Liver (tissue), 8 donors: ENCODE measurements at regions not wholly inside any gene's neighbourhood (a gene's known extent, or its start where the extent isn't known, plus 50 kb on each side); places are given as distances from the start of the nearest gene placed in this dataset.

ENCODE experiments used
- DNase-seq: peaks from one replicate; pipeline ENCODE4 v3.0.0-alpha.2; 2017; ENCODE audit warnings: low spot score
- H3K27ac ChIP-seq, 2 donors: one replicate each; pipeline ENCODE4 v1.7.0; 2013; ENCODE audit warnings: inconsistent platforms in 2 of 2, low read length in 2 of 2, control low read depth in 1 of 2, low read depth in 1 of 2, mild to moderate bottlenecking in 1 of 2
- H3K27me3 ChIP-seq, 4 donors: one replicate each; pipeline versions ENCODE4 v1.6.1 to v1.7.0; 2013; ENCODE audit warnings: low read length in 3 of 4, inconsistent platforms in 1 of 4, mild to moderate bottlenecking in 1 of 4, moderate library complexity in 1 of 4; ENCODE audit not compliant: control insufficient read depth in 4 of 4, insufficient read depth in 4 of 4
- H3K36me3 ChIP-seq, 4 donors: one replicate each; pipeline versions ENCODE4 v1.6.1 to v1.7.0; 2013; ENCODE audit warnings: low read length in 3 of 4, mild to moderate bottlenecking in 3 of 4, low read depth in 1 of 4, moderate library complexity in 1 of 4; ENCODE audit not compliant: control insufficient read depth in 4 of 4, insufficient read depth in 3 of 4
- H3K4me1 ChIP-seq, 4 donors: one replicate each; pipeline versions ENCODE4 v1.6.1 to v1.7.0; 2013; ENCODE audit warnings: low read length in 3 of 4, mild to moderate bottlenecking in 3 of 4, moderate library complexity in 1 of 4; ENCODE audit not compliant: control insufficient read depth in 4 of 4, insufficient read depth in 4 of 4
- H3K4me3 ChIP-seq, 3 donors: one replicate each; pipeline versions ENCODE4 v1.6.1 to v1.7.0; 2013; ENCODE audit warnings: low read length in 3 of 3, control low read depth in 1 of 3, low read depth in 1 of 3, mild to moderate bottlenecking in 1 of 3
- H3K9ac ChIP-seq, 2 donors: one replicate each; pipeline ENCODE4 v1.7.0; 2013; ENCODE audit warnings: low read length in 2 of 2, mild to moderate bottlenecking in 2 of 2, moderate library complexity in 2 of 2, control low read depth in 1 of 2, low read depth in 1 of 2
- H3K9me3 ChIP-seq, 4 donors: one replicate each; pipeline versions ENCODE4 v1.6.1 to v1.7.0; 2013; ENCODE audit warnings: low read length in 3 of 4; ENCODE audit not compliant: control insufficient read depth in 4 of 4
- EGR1 ChIP-seq, 2 donors: IDR thresholded peaks; 2 replicates each; pipeline ENCODE4 v1.6.1; 2016 to 2018; ENCODE audit warnings: antibody characterized with exemption in 2 of 2, low read depth in 2 of 2
- FOXA1 ChIP-seq: IDR thresholded peaks from 2 replicates; pipeline ENCODE4 v1.6.1; 2016; ENCODE audit warnings: antibody characterized with exemption
- FOXA2 ChIP-seq: IDR thresholded peaks from 2 replicates; pipeline ENCODE4 v1.6.1; 2016; ENCODE audit warnings: antibody characterized with exemption
- GABPA ChIP-seq, 2 donors: IDR thresholded peaks in 1 of 2; conservative IDR thresholded peaks in 1 of 2; 2 replicates each; pipeline ENCODE4 v1.6.1; 2016; ENCODE audit warnings: antibody characterized with exemption in 2 of 2, mild to moderate bottlenecking in 1 of 2, moderate library complexity in 1 of 2
- HNF4A ChIP-seq, 2 donors: conservative IDR thresholded peaks; 2 replicates each; pipeline ENCODE4 v1.6.1; 2016; ENCODE audit warnings: antibody characterized with exemption in 2 of 2, mild to moderate bottlenecking in 2 of 2
- HNF4G ChIP-seq: IDR thresholded peaks from 2 replicates; pipeline ENCODE4 v1.6.1; 2016; ENCODE audit warnings: antibody characterized with exemption
- JUND ChIP-seq, 2 donors: IDR thresholded peaks; 2 replicates each; pipeline ENCODE4 v1.6.1; 2016; ENCODE audit warnings: antibody characterized with exemption in 2 of 2
- NR2F2 ChIP-seq: IDR thresholded peaks from 2 replicates; pipeline ENCODE4 v1.6.1; 2016; ENCODE audit warnings: antibody characterized with exemption
- RAD21 ChIP-seq, 2 donors: IDR thresholded peaks; 2 replicates each; pipeline ENCODE4 v1.6.1; 2016; ENCODE audit warnings: antibody characterized with exemption in 2 of 2, mild to moderate bottlenecking in 2 of 2
- RXRA ChIP-seq, 2 donors: IDR thresholded peaks; 2 replicates each; pipeline ENCODE4 v1.6.1; 2017 to 2018; ENCODE audit warnings: antibody characterized with exemption in 2 of 2, mild to moderate bottlenecking in 1 of 2
- SP1 ChIP-seq: IDR thresholded peaks from 2 replicates; pipeline ENCODE4 v1.6.1; 2018; ENCODE audit warnings: antibody characterized with exemption, mild to moderate bottlenecking
- TAF1 ChIP-seq: conservative IDR thresholded peaks from 2 replicates; pipeline ENCODE4 v1.6.1; 2016; ENCODE audit warnings: antibody characterized with exemption, mild to moderate bottlenecking
- YY1 ChIP-seq: IDR thresholded peaks from 2 replicates; pipeline ENCODE4 v1.6.1; 2016; ENCODE audit warnings: antibody characterized with exemption, mild to moderate bottlenecking
- WGBS: extraction: QIAGEN DNeasy Blood & Tissue Kit; methylation state at CpG from one replicate; pipeline ENCODE4 v1.1.7; 2013; 5-methylcytosine and 5-hydroxymethylcytosine counted together
- TF ChIP-seq, protein P1 (sequence below): IDR thresholded peaks from 2 replicates; pipeline ENCODE4 v1.6.1; 2016; ENCODE audit warnings: antibody characterized with exemption
- TF ChIP-seq, protein P2 (sequence below): fragments of 150-350 bp; IDR thresholded peaks from 2 replicates; pipeline ENCODE4 v1.5.1; 2017; ENCODE audit warnings: improper control_type of control experiment, low read depth, low read length; ENCODE audit not compliant: missing input control
- TF ChIP-seq, protein P3 (sequence below): IDR thresholded peaks from 2 replicates; pipeline ENCODE4 v1.6.1; 2016; ENCODE audit warnings: antibody characterized with exemption
- TF ChIP-seq, protein P4 (sequence below): IDR thresholded peaks from 2 replicates; pipeline ENCODE4 v1.6.1; 2016; ENCODE audit warnings: antibody characterized with exemption
- TF ChIP-seq, protein P5 (sequence below): IDR thresholded peaks from 2 replicates; pipeline ENCODE4 v1.6.1; 2016; ENCODE audit warnings: antibody characterized with exemption, mild to moderate bottlenecking
- donor health status: healthy.
- donor health status: healthy.
- donor health status: healthy.
- donor health status: healthy.
- donor health status: healthy.

DNA sequence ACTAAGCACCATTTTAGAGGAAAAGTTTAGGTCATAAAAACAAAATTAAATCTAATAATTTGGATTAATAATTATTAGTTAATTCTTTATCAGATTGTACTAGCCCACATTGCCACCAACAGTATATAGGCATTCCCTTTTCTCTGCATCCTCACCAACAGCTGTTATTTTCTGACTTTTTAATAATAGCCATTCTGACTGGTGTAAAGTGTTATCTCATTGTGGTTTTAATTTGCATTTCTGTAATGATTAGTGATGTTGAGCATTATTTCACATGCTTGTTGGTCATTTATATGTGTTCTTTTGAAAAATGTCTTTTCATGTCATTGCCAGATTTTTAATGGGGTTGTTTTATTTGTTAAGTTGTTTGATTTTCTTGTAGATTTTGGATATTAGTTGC, 319.1 kb upstream of the SYNCRIP start:
- H3K27me3 ChIP-seq = no peaks in the 10 kb centered on the region
- H3K4me3 ChIP-seq = no peak overlapping the region
- no peaks in the 10 kb centered on the region for H3K9me3 ChIP-seq
- H3K4me1 ChIP-seq = peaks cover 0 to under 1% (median under 1%) of the 10 kb centered on the region in 4 donors
- H3K36me3 ChIP-seq = no peaks in the 10 kb centered on the region
- no peak overlapping the region for H3K9ac ChIP-seq
- H3K27ac ChIP-seq = no peak overlapping the region
- no peak for TF ChIP-seq NR2F2
- TF ChIP-seq JUND (IDR thresholded peaks at IDR 0.05) = no peak
- TF ChIP-seq TAF1 = no peak
- TF ChIP-seq, protein P1, sequence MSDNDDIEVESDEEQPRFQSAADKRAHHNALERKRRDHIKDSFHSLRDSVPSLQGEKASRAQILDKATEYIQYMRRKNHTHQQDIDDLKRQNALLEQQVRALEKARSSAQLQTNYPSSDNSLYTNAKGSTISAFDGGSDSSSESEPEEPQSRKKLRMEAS = no peak
- no peak for TF ChIP-seq HNF4A (conservative IDR thresholded peaks at IDR 0.05)
- no peak for TF ChIP-seq HNF4G
- TF ChIP-seq, protein P2, sequence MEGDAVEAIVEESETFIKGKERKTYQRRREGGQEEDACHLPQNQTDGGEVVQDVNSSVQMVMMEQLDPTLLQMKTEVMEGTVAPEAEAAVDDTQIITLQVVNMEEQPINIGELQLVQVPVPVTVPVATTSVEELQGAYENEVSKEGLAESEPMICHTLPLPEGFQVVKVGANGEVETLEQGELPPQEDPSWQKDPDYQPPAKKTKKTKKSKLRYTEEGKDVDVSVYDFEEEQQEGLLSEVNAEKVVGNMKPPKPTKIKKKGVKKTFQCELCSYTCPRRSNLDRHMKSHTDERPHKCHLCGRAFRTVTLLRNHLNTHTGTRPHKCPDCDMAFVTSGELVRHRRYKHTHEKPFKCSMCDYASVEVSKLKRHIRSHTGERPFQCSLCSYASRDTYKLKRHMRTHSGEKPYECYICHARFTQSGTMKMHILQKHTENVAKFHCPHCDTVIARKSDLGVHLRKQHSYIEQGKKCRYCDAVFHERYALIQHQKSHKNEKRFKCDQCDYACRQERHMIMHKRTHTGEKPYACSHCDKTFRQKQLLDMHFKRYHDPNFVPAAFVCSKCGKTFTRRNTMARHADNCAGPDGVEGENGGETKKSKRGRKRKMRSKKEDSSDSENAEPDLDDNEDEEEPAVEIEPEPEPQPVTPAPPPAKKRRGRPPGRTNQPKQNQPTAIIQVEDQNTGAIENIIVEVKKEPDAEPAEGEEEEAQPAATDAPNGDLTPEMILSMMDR = no peak
- TF ChIP-seq, protein P3, sequence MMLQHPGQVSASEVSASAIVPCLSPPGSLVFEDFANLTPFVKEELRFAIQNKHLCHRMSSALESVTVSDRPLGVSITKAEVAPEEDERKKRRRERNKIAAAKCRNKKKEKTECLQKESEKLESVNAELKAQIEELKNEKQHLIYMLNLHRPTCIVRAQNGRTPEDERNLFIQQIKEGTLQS = no peak
- TF ChIP-seq, protein P4, sequence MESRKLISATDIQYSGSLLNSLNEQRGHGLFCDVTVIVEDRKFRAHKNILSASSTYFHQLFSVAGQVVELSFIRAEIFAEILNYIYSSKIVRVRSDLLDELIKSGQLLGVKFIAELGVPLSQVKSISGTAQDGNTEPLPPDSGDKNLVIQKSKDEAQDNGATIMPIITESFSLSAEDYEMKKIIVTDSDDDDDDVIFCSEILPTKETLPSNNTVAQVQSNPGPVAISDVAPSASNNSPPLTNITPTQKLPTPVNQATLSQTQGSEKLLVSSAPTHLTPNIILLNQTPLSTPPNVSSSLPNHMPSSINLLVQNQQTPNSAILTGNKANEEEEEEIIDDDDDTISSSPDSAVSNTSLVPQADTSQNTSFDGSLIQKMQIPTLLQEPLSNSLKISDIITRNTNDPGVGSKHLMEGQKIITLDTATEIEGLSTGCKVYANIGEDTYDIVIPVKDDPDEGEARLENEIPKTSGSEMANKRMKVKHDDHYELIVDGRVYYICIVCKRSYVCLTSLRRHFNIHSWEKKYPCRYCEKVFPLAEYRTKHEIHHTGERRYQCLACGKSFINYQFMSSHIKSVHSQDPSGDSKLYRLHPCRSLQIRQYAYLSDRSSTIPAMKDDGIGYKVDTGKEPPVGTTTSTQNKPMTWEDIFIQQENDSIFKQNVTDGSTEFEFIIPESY = no peak
- no peak for TF ChIP-seq EGR1 (IDR thresholded peaks at IDR 0.05; ENCODE audit: low read depth in 2 of 2)
- TF ChIP-seq RAD21 (IDR thresholded peaks at IDR 0.05) = no peak
- no peak for TF ChIP-seq SP1
- TF ChIP-seq GABPA (IDR thresholded peaks at IDR 0.05 in 1 of 2, conservative IDR thresholded peaks at IDR 0.05 in 1 of 2) = no peak
- no peak for TF ChIP-seq RXRA (IDR thresholded peaks at IDR 0.05)
- no peak for TF ChIP-seq FOXA2
- no peak for TF ChIP-seq YY1
- TF ChIP-seq, protein P5, sequence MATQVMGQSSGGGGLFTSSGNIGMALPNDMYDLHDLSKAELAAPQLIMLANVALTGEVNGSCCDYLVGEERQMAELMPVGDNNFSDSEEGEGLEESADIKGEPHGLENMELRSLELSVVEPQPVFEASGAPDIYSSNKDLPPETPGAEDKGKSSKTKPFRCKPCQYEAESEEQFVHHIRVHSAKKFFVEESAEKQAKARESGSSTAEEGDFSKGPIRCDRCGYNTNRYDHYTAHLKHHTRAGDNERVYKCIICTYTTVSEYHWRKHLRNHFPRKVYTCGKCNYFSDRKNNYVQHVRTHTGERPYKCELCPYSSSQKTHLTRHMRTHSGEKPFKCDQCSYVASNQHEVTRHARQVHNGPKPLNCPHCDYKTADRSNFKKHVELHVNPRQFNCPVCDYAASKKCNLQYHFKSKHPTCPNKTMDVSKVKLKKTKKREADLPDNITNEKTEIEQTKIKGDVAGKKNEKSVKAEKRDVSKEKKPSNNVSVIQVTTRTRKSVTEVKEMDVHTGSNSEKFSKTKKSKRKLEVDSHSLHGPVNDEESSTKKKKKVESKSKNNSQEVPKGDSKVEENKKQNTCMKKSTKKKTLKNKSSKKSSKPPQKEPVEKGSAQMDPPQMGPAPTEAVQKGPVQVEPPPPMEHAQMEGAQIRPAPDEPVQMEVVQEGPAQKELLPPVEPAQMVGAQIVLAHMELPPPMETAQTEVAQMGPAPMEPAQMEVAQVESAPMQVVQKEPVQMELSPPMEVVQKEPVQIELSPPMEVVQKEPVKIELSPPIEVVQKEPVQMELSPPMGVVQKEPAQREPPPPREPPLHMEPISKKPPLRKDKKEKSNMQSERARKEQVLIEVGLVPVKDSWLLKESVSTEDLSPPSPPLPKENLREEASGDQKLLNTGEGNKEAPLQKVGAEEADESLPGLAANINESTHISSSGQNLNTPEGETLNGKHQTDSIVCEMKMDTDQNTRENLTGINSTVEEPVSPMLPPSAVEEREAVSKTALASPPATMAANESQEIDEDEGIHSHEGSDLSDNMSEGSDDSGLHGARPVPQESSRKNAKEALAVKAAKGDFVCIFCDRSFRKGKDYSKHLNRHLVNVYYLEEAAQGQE = no peak
- no peak for TF ChIP-seq FOXA1
- no peak for DNase-seq

DNA sequence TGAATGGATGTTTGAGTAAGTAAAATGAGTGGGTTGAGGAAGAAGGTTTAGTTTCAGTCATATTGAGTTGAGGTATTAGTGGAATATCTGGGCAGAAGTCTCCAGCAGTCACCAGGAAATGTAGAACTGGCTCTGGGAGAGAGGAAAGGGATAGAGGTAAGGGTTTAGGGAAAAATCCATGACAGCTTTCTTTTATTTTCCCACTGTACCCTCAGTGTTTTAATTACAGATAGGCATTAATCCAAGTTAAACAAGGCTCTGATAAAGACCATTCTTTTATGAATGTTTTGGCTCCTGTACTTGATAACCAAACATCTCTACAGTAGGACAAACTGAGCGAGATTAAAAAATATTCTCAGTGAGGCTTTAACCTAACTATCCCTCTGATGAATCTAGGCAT, 318.4 kb upstream of the SYNCRIP start:
- TF ChIP-seq GABPA (IDR thresholded peaks at IDR 0.05 in 1 of 2, conservative IDR thresholded peaks at IDR 0.05 in 1 of 2) = no peak
- no peak for TF ChIP-seq FOXA2
- no peak for TF ChIP-seq FOXA1
- TF ChIP-seq NR2F2 = no peak
- no peak for TF ChIP-seq RAD21 (IDR thresholded peaks at IDR 0.05)
- 40% methylated on average over 1 of the region's 1 CpG for WGBS
- Histone ChIP-seq H3K36me3 (no peaks in the 10 kb centered on the region), H3K27ac (no peak overlapping the region), H3K9me3 (no peaks in the 10 kb centered on the region), H3K9ac (no peak overlapping the region), H3K4me3 (no peak overlapping the region), H3K27me3 (no peaks in the 10 kb centered on the region), H3K4me1 (no peaks in the 10 kb centered on the region)
- no peak for DNase-seq
